ENCODE measurements at regions not wholly inside any gene's neighbourhood (a gene's known extent, or its start where the extent isn't known, plus 50 kb on each side); places are given as distances from the start of the nearest gene placed in this dataset.

DNA sequence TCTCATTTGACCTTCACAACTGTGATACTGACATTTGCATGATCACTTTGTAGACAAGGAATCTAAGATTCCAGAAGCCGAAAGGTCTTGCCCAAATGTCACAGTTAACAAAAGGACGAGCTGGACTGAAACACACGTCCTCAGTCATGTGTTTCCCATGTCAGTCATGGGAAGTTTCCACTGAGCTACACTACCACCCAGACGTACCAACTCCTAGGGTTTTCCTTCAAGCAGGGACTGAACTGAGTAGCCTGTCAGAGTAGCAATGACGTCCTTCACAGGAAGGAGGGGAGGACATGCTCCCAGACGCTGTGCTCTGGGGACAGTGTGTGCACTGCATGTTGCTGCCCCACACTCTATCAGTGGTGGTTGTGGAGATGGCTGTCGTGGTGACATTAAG, 215.8 kb upstream of the SMLR1 start:
- no peak for TF ChIP-seq POLR2A (IDR thresholded peaks at IDR 0.05)
- TF ChIP-seq CTCF (IDR thresholded peaks at IDR 0.05) = no peak

Measured in uterus (tissue), 2 donors.